GM12874 (cell line): ENCODE measurements at regions not wholly inside any gene's neighbourhood (a gene's known extent, or its start where the extent isn't known, plus 50 kb on each side); places are given as distances from the start of the nearest gene placed in this dataset.

Experiments
- CTCF ChIP-seq: IDR thresholded peaks from 2 replicates; pipeline ENCODE4 v1.5.1; 2011; ENCODE audit warnings: low read depth, mild to moderate bottlenecking, control low read depth, low read length, moderate library complexity; ENCODE audit not compliant: insufficient read depth

DNA sequence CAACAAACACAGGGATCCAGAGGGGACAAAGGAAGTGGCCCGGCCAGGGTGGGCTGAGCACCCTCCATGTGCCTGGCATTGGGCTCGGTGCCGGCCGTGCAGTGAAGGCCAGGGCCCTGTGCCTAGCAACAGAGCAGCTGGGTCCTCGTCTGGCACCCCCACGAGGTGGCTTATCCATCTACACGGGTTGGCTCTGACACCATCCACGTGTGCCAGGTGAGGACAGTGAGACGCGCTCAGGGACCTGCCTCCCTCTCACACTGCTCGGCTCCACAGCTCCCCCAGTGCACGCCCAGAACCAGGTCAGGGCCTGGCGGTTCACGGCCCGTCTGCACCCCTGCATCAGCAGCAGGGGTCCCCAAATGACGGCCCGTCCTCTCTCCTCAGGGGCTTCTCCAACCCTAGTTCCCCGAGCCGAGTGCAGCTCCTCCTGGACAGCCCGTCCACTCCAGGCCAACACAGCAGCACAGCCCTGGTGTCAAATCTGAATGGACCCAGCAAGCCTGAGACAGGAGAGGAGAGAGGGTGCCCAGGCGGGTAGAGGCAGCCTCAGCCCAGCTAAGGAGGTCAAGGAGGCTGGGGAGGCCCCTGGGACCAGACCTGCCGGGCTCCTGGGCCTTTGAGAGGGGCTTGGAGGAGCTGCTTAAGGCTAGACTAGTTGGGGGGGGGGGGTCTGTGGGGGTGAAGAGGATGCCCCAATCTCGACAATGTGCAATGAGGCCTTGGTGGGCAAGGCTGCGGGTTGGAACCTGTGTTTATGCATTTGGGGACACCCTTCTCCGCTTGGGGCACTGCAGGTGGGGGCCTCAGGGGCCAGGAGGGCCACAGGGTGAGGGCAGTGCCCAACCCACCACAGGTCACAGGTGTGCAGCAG lies 113.6 kb downstream of the FAM53A start:
- no peak for TF ChIP-seq CTCF

DNA sequence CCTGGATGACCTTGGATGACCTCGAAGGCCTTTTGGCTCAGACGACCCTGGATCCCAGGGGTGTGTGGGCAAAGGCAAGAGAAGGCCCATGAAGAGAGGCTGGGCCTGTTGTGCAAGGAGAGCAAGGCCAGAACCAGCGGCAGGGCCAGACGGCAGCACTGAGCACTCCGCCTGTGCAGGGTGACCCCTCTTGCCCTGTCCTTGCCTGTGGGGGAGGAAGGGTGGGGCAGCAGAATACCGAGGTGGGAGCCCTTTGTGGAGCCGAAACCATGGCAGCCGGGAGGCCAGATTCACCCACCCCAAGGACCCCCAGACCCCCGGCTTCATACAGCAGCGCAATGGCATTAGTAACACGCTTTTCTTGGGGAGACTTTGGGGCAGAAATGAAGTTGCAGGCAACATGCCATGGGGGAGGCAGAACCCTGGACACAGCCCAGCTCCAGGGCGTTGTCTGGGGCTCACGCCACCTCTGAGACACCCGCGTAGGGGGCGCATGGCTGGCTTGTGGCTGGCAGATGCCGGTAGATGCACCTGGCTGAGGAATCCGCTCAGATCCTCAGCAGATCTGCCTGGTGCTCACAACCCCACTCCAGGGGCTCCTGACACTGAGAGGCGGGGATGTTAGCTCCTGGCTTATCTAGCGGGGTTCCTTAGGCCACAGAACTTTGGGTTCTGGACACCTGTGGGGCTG lies 114.5 kb downstream of the FAM53A start:
- TF ChIP-seq CTCF: no peak

DNA sequence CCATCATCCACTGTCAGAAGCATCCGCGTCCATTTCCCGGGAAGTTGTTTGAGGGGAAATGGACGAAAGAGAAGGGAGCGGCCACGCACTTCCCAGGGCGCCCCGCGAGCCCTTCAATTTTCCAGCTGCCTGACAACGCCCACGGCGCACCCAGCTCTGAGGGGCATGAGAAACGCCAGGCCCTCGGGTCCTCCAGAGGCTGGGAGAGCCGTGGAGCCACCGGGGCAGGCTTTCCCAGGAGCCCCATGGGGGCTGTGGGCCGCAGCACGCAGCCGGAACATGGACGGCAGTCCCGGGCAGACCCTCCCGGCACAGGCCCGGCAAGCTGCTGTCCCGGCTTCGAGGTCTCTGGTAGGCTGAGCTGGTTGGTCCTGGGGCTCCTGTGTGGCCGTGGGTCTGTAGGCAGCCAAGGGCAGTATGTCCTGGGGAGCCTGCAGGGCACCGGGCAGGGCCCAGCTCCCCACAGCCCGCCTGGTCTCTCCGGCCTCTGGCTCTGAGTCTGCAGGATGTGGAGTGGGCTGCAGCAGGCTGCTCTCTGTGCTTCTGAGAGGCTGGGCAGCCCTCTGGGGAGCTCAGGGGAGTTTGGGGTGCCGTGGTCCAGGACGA lies 115.2 kb downstream of the FAM53A start:
- no peak for TF ChIP-seq CTCF

GRCh38 chr4:1567808-1568581 lies 116.1 kb downstream of the FAM53A start:
- no peak for TF ChIP-seq CTCF

DNA sequence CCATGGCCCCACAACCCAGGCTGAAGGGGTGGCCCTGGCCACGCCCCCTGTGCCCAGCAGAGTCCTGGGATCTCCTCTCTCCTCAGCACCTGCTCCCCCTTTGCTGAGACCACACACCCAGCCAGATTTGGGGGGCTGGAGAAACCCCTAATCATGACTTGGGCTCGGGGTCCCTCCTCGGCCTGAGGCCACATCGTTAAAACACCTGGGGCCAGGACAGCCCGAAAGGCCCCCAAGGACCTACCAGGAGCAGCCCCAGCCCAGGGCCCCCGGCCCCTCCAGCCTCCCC lies 116.7 kb downstream of the FAM53A start:
- no peak for TF ChIP-seq CTCF

- TF ChIP-seq CTCF: no peak
These were observed 117.1 kb downstream of the FAM53A start for GRCh38 chr4:1566838-1567518.
